ENCODE measurements at regions not wholly inside any gene's neighbourhood (a gene's known extent, or its start where the extent isn't known, plus 50 kb on each side); places are given as distances from the start of the nearest gene placed in this dataset.

DNA sequence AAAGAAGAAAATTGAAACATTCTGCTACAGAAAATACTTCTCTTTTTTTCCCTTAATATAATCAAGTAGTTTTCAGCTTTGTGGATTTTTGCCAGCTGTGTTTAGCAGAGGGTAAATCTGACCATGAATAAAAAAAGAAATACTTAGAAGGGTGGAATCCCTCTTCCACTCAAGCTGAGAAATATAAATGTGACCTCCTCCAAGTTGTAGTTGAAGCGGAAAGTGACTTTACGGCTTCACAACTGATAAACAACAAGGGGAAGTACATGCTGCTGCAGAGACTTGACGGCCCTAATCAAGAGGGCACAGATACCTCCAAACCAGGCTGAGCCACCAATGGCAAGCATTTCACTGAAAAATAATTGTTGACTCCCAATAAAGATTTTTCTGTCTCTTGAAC lies 785.0 kb downstream of the SLITRK5 start:
- no peaks in the 10 kb centered on the region for H3K27me3 ChIP-seq
- H3K9ac ChIP-seq, result no peak overlapping the region
- H3K27ac ChIP-seq, result no peak overlapping the region
- no peaks in the 10 kb centered on the region for H3K4me1 ChIP-seq
- H2AFZ ChIP-seq (replicated peaks), result no peak overlapping the region
- H3K27me3 Mint-ChIP-seq (ENCODE audit: insufficient read depth, low read depth), result no peaks in the 10 kb centered on the region
- H3K27ac Mint-ChIP-seq, result no peak overlapping the region
- H3K4me2 ChIP-seq, result no peak overlapping the region
- H3K9me3 Mint-ChIP-seq, result no peaks in the 10 kb centered on the region
- no peaks in the 10 kb centered on the region for H3K9me3 ChIP-seq (ENCODE audit: low read depth)
- no peaks in the 10 kb centered on the region for H3K4me1 Mint-ChIP-seq
- no peaks in the 10 kb centered on the region for H4K20me1 ChIP-seq (ENCODE audit: low read depth)
- no peaks in the 10 kb centered on the region for H3K36me3 Mint-ChIP-seq
- DNase-seq (ENCODE audit: low spot score), result no peak
- no peak overlapping the region for H3K4me3 Mint-ChIP-seq
- H3K79me2 ChIP-seq (ENCODE audit: low read depth), result no peaks in the 10 kb centered on the region
- no peak overlapping the region for H3K4me3 ChIP-seq
- H3K36me3 ChIP-seq, result no peaks in the 10 kb centered on the region
- H3F3A ChIP-seq (ENCODE audit: low read depth), result no peaks in the 10 kb centered on the region
- TF ChIP-seq, protein P1, sequence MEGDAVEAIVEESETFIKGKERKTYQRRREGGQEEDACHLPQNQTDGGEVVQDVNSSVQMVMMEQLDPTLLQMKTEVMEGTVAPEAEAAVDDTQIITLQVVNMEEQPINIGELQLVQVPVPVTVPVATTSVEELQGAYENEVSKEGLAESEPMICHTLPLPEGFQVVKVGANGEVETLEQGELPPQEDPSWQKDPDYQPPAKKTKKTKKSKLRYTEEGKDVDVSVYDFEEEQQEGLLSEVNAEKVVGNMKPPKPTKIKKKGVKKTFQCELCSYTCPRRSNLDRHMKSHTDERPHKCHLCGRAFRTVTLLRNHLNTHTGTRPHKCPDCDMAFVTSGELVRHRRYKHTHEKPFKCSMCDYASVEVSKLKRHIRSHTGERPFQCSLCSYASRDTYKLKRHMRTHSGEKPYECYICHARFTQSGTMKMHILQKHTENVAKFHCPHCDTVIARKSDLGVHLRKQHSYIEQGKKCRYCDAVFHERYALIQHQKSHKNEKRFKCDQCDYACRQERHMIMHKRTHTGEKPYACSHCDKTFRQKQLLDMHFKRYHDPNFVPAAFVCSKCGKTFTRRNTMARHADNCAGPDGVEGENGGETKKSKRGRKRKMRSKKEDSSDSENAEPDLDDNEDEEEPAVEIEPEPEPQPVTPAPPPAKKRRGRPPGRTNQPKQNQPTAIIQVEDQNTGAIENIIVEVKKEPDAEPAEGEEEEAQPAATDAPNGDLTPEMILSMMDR (IDR thresholded peaks at IDR 0.05), result no peak
- TF ChIP-seq EZH2phosphoT487 (IDR thresholded peaks at IDR 0.05) (no peak), EZH2 (IDR thresholded peaks at IDR 0.05) (no peak)

DNA sequence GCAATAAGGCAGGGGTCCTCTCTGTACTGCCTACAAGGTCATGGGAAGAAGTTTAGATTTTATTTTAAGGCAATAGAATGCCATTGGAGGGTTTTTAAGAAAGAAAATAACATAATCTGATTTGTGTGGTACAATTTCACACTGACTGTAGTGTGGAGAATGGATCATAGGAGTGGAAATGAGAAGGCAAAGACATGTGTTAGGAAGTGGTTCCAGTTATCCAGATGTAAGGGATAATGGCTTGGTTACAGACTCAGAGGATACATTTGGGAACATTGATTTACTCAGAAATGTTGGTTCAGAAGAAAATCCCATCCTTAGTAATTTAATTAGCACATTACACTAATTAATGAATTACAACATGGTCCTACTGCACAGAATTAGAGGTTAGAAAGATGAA lies 788.2 kb downstream of the SLITRK5 start:
- Mint-ChIP-seq H3K9me3 (no peaks in the 10 kb centered on the region), H3K27ac (no peak overlapping the region), H3K27me3 (ENCODE audit: insufficient read depth, low read depth) (no peaks in the 10 kb centered on the region), H3K4me3 (no peak overlapping the region), H3K4me1 (no peaks in the 10 kb centered on the region), H3K36me3 (no peaks in the 10 kb centered on the region)
- no peaks in the 10 kb centered on the region for H3K27me3 ChIP-seq
- H3K4me2 ChIP-seq, result no peak overlapping the region
- H3K79me2 ChIP-seq (ENCODE audit: low read depth), result no peaks in the 10 kb centered on the region
- H4K20me1 ChIP-seq (ENCODE audit: low read depth), result no peaks in the 10 kb centered on the region
- H3K9me3 ChIP-seq (ENCODE audit: low read depth), result no peaks in the 10 kb centered on the region
- no peaks in the 10 kb centered on the region for H3K4me1 ChIP-seq
- no peak overlapping the region for H3K4me3 ChIP-seq
- H3K36me3 ChIP-seq, result no peaks in the 10 kb centered on the region
- no peak overlapping the region for H3K27ac ChIP-seq
- H3K9ac ChIP-seq, result no peak overlapping the region
- H2AFZ ChIP-seq (replicated peaks), result no peak overlapping the region
- no peaks in the 10 kb centered on the region for H3F3A ChIP-seq (ENCODE audit: low read depth)
- DNase-seq (ENCODE audit: low spot score), result no peak
- TF ChIP-seq, protein P1 (IDR thresholded peaks at IDR 0.05), result no peak
- TF ChIP-seq EZH2 (IDR thresholded peaks at IDR 0.05) (no peak), EZH2phosphoT487 (IDR thresholded peaks at IDR 0.05) (no peak)

DNA sequence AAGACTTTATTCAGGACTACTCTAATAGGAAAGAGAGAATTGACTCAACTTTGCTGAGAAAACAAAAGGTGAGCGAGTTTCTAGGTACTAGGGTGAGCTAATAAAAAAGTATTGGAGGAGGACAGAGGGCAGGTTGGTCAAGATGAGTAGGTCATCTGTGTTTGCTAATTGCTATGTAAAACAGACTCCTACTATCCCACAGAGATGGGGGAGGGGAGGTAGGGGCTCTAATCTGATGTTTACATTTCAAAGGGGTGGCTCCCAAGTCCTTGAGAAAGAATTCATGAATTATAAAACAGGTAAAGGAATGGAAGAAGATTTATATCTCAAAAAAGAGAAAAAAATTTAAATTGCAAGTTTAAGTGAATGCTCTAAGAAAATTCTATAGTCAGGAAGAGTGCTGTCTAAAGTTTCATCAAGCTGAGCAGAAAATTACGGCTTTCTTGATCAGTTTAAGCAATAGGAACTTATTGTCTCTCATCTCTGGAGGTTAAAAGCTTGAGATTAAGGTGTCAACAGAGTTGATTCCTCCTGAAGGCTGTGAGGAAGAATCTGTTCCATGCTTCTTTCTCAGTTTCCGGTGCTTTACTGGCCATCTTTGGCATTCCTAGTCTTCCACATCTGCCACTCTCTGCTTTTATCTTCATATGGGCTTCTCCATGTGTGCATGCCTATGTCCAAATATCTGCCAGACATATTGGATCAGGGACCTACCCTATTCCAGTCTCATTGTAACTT lies 790.3 kb downstream of the SLITRK5 start:
- no peak overlapping the region for H3K4me2 ChIP-seq
- H3K27me3 Mint-ChIP-seq (ENCODE audit: insufficient read depth, low read depth), result no peaks in the 10 kb centered on the region

More for the DNA sequence above, 790.3 kb downstream of the SLITRK5 start:
- no peak for DNase-seq (ENCODE audit: low spot score)
- Mint-ChIP-seq H3K27ac (no peak overlapping the region), H3K36me3 (no peaks in the 10 kb centered on the region), H3K4me3 (no peak overlapping the region), H3K4me1 (no peaks in the 10 kb centered on the region), H3K9me3 (no peaks in the 10 kb centered on the region)
- Histone ChIP-seq H3K27ac (no peak overlapping the region), H3K4me1 (no peaks in the 10 kb centered on the region), H3K9me3 (ENCODE audit: low read depth) (no peaks in the 10 kb centered on the region), H3K9ac (no peak overlapping the region), H3F3A (ENCODE audit: low read depth) (no peaks in the 10 kb centered on the region), H3K79me2 (ENCODE audit: low read depth) (no peaks in the 10 kb centered on the region), H3K4me3 (no peak overlapping the region), H3K27me3 (no peaks in the 10 kb centered on the region), H4K20me1 (ENCODE audit: low read depth) (no peaks in the 10 kb centered on the region), H3K36me3 (no peaks in the 10 kb centered on the region), H2AFZ (replicated peaks) (peak overlapping the region; percentile 44)
- TF ChIP-seq EZH2phosphoT487 (IDR thresholded peaks at IDR 0.05) (no peak), EZH2 (IDR thresholded peaks at IDR 0.05) (no peak)
- TF ChIP-seq, protein P1 (IDR thresholded peaks at IDR 0.05), result no peak

Measured in neural progenitor cell (in vitro differentiated cells).